MM.1S (cell line): ENCODE measurements at regions not wholly inside any gene's neighbourhood (a gene's known extent, or its start where the extent isn't known, plus 50 kb on each side); places are given as distances from the start of the nearest gene placed in this dataset.

Source experiments
- DNase-seq: peaks from one replicate; pipeline ENCODE4 v3.0.0-alpha.2; 2015
- H2AFZ ChIP-seq: fragments of 300-600 bp; sonication (generic); 2 replicates; pipeline ENCODE4 v1.6.0; 2016; ENCODE audit warnings: antibody characterized with exemption, low read length
- H3F3A ChIP-seq: fragments of 300-600 bp; sonication (generic); 2 replicates; pipeline ENCODE4 v1.6.1; 2016; ENCODE audit warnings: mild to moderate bottlenecking, antibody characterized with exemption, low read length, moderate library complexity, mixed read lengths; ENCODE audit not compliant: insufficient read depth
- H3K27ac ChIP-seq: fragments of 300-600 bp; sonication (generic); 2 replicates; pipeline ENCODE4 v1.5.1; 2016; ENCODE audit warnings: mild to moderate bottlenecking, low read length
- H3K27me3 ChIP-seq: fragments of 300-600 bp; sonication (generic); replicated peaks from 2 replicates; pipeline ENCODE4 v1.6.0; 2016; ENCODE audit warnings: low read length; ENCODE audit not compliant: insufficient read depth
- H3K36me3 ChIP-seq: fragments of 300-600 bp; sonication (generic); replicated peaks from 2 replicates; pipeline ENCODE4 v1.6.1; 2016; ENCODE audit warnings: mild to moderate bottlenecking, low read length, mixed read lengths; ENCODE audit not compliant: insufficient read depth
- H3K4me1 ChIP-seq: fragments of 300-600 bp; sonication (generic); 2 replicates; pipeline ENCODE4 v1.6.1; 2016; ENCODE audit warnings: low read length, mixed read lengths
- H3K4me2 ChIP-seq: fragments of 300-600 bp; sonication (generic); 2 replicates; pipeline ENCODE4 v1.6.0; 2016; ENCODE audit warnings: low read depth, low read length
- H3K4me3 ChIP-seq: fragments of 300-600 bp; sonication (generic); 2 replicates; pipeline ENCODE4 v1.5.1; 2016; ENCODE audit warnings: low read length, mixed read lengths
- H3K79me2 ChIP-seq: fragments of 300-600 bp; sonication (generic); 2 replicates; pipeline ENCODE4 v1.6.1; 2016; ENCODE audit warnings: mixed run types, low read length, mixed read lengths
- H3K9ac ChIP-seq: fragments of 300-600 bp; sonication (generic); 2 replicates; pipeline ENCODE4 v1.6.1; 2016; ENCODE audit warnings: low read length, mixed read lengths
- H3K9me2 ChIP-seq: fragments of 300-600 bp; sonication (generic); replicated peaks from 2 replicates; pipeline ENCODE4 v1.6.1; 2016; ENCODE audit warnings: mild to moderate bottlenecking, low read length, mixed read lengths; ENCODE audit not compliant: insufficient read depth
- H3K9me3 ChIP-seq: fragments of 300-600 bp; sonication (generic); replicated peaks from 2 replicates; pipeline ENCODE4 v1.6.1; 2016; ENCODE audit warnings: mild to moderate bottlenecking, low read length, mixed read lengths; ENCODE audit not compliant: insufficient read depth
- H4K20me1 ChIP-seq: fragments of 300-600 bp; sonication (generic); 2 replicates; pipeline ENCODE4 v1.6.1; 2016; ENCODE audit warnings: mild to moderate bottlenecking, low read length, moderate library complexity, mixed read lengths; ENCODE audit not compliant: insufficient read depth
- EZH2 ChIP-seq: fragments of 300-600 bp; sonication (generic); optimal IDR thresholded peaks from 2 replicates; pipeline ENCODE3; 2017; ENCODE audit warnings: low read depth, mild to moderate bottlenecking, antibody characterized with exemption, low read length, mixed read lengths
- EZH2phosphoT487 ChIP-seq: fragments of 300-600 bp; sonication (generic); IDR thresholded peaks from 2 replicates; pipeline ENCODE4 v1.6.1; 2018; ENCODE audit warnings: antibody characterized with exemption, low read length
- TF ChIP-seq, protein P1 (sequence below): fragments of 300-600 bp; sonication (generic); IDR thresholded peaks from 2 replicates; pipeline ENCODE4 v1.5.1; 2016; ENCODE audit warnings: antibody characterized with exemption, low read length, mixed read lengths

DNA sequence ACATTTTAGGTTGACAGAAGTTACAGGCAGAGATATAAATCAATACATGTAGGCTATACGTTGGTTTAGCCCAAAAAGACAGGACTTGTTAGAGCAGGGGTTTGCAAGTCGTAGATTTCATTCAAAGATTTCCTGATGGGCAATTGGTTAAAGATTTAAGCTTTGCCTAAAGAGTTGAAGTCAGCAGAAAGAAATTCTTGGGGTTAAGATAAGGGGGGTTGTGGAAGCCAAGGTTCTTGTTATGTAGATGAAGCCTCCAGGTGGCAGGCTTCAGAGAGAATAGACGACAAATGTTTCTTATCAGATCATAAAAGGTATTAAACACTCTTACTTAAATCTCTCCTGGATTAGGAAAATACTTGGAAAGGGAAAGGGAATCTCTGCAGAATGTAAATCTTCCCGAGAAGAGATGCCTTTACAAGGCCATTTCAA, 510.8 kb downstream of the TMTC2 start:
- Histone ChIP-seq H3K79me2 (no peaks in the 10 kb centered on the region), H3K9ac (no peak overlapping the region), H4K20me1 (no peaks in the 10 kb centered on the region), H3K9me3 (no peaks in the 10 kb centered on the region), H3K4me1 (no peaks in the 10 kb centered on the region), H3K27me3 (no peaks in the 10 kb centered on the region), H3K36me3 (no peaks in the 10 kb centered on the region), H3K4me3 (no peak overlapping the region), H2AFZ (no peak overlapping the region), H3F3A (no peaks in the 10 kb centered on the region), H3K4me2 (no peak overlapping the region), H3K9me2 (no peaks in the 10 kb centered on the region), H3K27ac (no peak overlapping the region)
- TF ChIP-seq EZH2phosphoT487 (no peak), EZH2 (no peak)
- TF ChIP-seq, protein P1, sequence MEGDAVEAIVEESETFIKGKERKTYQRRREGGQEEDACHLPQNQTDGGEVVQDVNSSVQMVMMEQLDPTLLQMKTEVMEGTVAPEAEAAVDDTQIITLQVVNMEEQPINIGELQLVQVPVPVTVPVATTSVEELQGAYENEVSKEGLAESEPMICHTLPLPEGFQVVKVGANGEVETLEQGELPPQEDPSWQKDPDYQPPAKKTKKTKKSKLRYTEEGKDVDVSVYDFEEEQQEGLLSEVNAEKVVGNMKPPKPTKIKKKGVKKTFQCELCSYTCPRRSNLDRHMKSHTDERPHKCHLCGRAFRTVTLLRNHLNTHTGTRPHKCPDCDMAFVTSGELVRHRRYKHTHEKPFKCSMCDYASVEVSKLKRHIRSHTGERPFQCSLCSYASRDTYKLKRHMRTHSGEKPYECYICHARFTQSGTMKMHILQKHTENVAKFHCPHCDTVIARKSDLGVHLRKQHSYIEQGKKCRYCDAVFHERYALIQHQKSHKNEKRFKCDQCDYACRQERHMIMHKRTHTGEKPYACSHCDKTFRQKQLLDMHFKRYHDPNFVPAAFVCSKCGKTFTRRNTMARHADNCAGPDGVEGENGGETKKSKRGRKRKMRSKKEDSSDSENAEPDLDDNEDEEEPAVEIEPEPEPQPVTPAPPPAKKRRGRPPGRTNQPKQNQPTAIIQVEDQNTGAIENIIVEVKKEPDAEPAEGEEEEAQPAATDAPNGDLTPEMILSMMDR: no peak
- no peak for DNase-seq

DNA sequence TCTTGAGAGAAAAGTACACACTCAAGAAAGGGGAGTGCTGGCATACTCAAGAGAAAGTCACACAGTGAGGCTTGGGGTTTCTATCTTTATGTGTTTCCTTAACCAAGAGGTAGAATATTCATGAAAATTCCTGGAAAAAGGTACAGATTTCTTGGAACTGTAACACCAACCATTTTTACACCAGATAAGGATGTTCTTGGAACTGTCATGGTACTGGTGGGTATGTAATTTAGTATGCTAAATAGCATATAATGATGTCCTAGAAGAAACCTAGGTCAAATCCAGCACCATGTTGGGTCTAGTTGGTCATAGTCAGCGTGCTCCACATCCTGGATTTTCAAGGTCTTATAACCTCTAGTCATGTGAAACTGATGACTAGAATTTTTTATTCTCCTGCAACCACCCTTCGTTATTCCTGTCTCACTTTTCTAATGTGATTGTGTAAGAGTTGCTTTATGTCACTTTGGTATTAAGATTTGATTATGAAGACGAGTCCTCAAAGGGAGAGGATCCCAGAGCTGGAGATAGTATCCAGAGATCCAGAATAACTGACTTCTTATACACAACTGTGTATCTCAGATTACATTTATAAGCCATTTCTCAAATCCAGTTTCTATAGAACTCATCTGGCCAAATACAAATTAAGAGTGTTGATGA, 510.1 kb downstream of the TMTC2 start:
- Histone ChIP-seq H3K4me1 (no peaks in the 10 kb centered on the region), H3K79me2 (no peaks in the 10 kb centered on the region), H4K20me1 (no peaks in the 10 kb centered on the region), H3K4me3 (no peak overlapping the region), H3K27ac (no peak overlapping the region), H3K9ac (no peak overlapping the region), H3K36me3 (no peaks in the 10 kb centered on the region), H3K27me3 (no peaks in the 10 kb centered on the region), H3K4me2 (no peak overlapping the region), H3F3A (no peaks in the 10 kb centered on the region), H3K9me2 (no peaks in the 10 kb centered on the region), H3K9me3 (no peaks in the 10 kb centered on the region), H2AFZ (no peak overlapping the region)
- TF ChIP-seq EZH2phosphoT487: no peak
- TF ChIP-seq, protein P1: no peak
- no peak for TF ChIP-seq EZH2
- DNase-seq: no peak

DNA sequence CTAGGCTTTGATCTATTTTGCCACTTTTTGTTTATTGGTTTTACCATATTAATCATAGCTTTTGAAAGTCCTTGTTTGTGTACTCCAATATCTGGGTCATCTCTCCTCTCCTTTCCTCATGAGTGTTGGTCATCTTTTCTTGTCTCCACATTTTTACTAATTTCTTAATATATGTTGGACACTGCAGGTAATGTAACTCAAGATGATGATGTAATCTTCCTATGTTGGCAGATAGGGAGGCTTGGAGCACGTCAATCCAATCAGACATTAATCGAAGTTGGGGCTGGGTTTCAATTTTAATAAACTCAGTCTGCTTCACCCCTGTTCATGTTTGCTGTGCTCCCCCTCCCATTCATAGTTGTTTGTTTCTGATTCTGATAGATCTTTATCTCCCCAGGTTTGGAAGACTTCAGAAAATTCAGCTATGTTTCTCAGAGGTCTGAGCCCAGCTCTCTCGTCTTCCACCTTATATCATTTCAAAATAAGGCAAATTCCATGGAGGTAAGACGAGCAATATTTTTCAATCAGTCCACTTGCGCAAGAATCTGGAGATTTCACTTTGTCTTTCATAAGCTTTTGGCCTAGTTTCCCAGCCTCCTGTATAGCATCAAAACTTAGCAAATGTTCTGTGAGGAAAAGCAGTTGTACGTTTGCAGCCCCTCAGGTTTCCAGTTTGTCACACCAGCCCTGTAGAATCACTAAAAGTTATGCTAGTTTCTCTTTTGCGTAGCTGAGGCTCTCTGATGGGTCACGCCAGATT, 504.1 kb downstream of the TMTC2 start:
- no peak overlapping the region for H3K4me2 ChIP-seq
- DNase-seq: no peak
- no peak overlapping the region for H3K27ac ChIP-seq
- TF ChIP-seq, protein P1: no peak
- TF ChIP-seq EZH2phosphoT487: no peak
- no peak for TF ChIP-seq EZH2
- H2AFZ ChIP-seq: no peak overlapping the region
- no peaks in the 10 kb centered on the region for H3K79me2 ChIP-seq
- no peaks in the 10 kb centered on the region for H3K36me3 ChIP-seq
- no peak overlapping the region for H3K9ac ChIP-seq
- no peaks in the 10 kb centered on the region for H3K9me2 ChIP-seq
- H4K20me1 ChIP-seq: no peaks in the 10 kb centered on the region
- no peaks in the 10 kb centered on the region for H3K27me3 ChIP-seq
- H3F3A ChIP-seq: no peaks in the 10 kb centered on the region
- no peak overlapping the region for H3K4me3 ChIP-seq
- no peaks in the 10 kb centered on the region for H3K9me3 ChIP-seq
- no peaks in the 10 kb centered on the region for H3K4me1 ChIP-seq
